HL-60 (cell line): ENCODE measurements at regions not wholly inside any gene's neighbourhood (a gene's known extent, or its start where the extent isn't known, plus 50 kb on each side); places are given as distances from the start of the nearest gene placed in this dataset.

Experiments
- GABPA ChIP-seq: IDR thresholded peaks from 2 replicates; pipeline ENCODE4 v1.6.1; 2012; ENCODE audit warnings: low read depth
- POLR2AphosphoS5 ChIP-seq: IDR thresholded peaks from 2 replicates; pipeline ENCODE4 v1.6.1; 2012; ENCODE audit warnings: low read depth
- TF ChIP-seq, protein P1 (sequence below): IDR thresholded peaks from one replicate; pipeline ENCODE4 v1.5.1; 2011; ENCODE audit warnings: low read length, control low read depth, inconsistent platforms; ENCODE audit not compliant: insufficient read depth
- TF ChIP-seq, protein P2 (sequence below): IDR thresholded peaks from 2 replicates; pipeline ENCODE4 v1.6.1; 2012; ENCODE audit warnings: low read depth; ENCODE audit not compliant: insufficient replicate concordance

DNA sequence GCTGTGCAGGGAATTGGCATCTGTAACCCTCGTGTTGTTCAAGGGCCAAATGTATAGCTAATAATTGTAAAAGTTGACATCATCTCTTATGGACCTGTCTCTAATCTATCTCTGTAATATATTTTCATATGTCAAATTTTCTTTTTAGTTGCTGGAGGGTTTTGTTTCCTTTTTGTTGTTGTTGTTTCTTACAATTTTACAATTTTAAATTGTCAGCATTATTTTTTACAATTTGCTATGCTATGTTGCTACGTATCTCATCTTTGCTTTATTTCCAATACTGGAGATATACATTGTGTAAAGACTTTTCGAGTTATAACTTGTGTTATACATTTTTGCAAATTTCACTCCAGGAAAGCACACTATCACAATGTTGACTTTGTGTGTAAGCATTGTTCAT lies 290.2 kb upstream of the SP4 start:
- TF ChIP-seq, protein P1, sequence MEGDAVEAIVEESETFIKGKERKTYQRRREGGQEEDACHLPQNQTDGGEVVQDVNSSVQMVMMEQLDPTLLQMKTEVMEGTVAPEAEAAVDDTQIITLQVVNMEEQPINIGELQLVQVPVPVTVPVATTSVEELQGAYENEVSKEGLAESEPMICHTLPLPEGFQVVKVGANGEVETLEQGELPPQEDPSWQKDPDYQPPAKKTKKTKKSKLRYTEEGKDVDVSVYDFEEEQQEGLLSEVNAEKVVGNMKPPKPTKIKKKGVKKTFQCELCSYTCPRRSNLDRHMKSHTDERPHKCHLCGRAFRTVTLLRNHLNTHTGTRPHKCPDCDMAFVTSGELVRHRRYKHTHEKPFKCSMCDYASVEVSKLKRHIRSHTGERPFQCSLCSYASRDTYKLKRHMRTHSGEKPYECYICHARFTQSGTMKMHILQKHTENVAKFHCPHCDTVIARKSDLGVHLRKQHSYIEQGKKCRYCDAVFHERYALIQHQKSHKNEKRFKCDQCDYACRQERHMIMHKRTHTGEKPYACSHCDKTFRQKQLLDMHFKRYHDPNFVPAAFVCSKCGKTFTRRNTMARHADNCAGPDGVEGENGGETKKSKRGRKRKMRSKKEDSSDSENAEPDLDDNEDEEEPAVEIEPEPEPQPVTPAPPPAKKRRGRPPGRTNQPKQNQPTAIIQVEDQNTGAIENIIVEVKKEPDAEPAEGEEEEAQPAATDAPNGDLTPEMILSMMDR = no peak
- TF ChIP-seq, protein P2, sequence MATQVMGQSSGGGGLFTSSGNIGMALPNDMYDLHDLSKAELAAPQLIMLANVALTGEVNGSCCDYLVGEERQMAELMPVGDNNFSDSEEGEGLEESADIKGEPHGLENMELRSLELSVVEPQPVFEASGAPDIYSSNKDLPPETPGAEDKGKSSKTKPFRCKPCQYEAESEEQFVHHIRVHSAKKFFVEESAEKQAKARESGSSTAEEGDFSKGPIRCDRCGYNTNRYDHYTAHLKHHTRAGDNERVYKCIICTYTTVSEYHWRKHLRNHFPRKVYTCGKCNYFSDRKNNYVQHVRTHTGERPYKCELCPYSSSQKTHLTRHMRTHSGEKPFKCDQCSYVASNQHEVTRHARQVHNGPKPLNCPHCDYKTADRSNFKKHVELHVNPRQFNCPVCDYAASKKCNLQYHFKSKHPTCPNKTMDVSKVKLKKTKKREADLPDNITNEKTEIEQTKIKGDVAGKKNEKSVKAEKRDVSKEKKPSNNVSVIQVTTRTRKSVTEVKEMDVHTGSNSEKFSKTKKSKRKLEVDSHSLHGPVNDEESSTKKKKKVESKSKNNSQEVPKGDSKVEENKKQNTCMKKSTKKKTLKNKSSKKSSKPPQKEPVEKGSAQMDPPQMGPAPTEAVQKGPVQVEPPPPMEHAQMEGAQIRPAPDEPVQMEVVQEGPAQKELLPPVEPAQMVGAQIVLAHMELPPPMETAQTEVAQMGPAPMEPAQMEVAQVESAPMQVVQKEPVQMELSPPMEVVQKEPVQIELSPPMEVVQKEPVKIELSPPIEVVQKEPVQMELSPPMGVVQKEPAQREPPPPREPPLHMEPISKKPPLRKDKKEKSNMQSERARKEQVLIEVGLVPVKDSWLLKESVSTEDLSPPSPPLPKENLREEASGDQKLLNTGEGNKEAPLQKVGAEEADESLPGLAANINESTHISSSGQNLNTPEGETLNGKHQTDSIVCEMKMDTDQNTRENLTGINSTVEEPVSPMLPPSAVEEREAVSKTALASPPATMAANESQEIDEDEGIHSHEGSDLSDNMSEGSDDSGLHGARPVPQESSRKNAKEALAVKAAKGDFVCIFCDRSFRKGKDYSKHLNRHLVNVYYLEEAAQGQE = no peak
- TF ChIP-seq POLR2AphosphoS5 = no peak
- no peak for TF ChIP-seq GABPA
